Upper lobe of left lung (tissue), 4 donors: ENCODE measurements at regions not wholly inside any gene's neighbourhood (a gene's known extent, or its start where the extent isn't known, plus 50 kb on each side); places are given as distances from the start of the nearest gene placed in this dataset.

Experiments
- CTCF ChIP-seq, 6 experiments: fragments of 450-650 bp in 4 of 6; fragments of 200-600 bp in 2 of 6; sonication (generic) in 2 of 6; IDR thresholded peaks; one replicate each; pipeline ENCODE4 v1.5.1; 2016 to 2019; ENCODE audit warnings: antibody characterized with exemption in 6 of 6
- EP300 ChIP-seq, 4 donors: sonication (generic); formaldehyde crosslinking; IDR thresholded peaks; one replicate each; pipeline ENCODE4 v1.5.1; 2017; ENCODE audit warnings: antibody characterized with exemption in 4 of 4, control low read depth in 2 of 4

DNA sequence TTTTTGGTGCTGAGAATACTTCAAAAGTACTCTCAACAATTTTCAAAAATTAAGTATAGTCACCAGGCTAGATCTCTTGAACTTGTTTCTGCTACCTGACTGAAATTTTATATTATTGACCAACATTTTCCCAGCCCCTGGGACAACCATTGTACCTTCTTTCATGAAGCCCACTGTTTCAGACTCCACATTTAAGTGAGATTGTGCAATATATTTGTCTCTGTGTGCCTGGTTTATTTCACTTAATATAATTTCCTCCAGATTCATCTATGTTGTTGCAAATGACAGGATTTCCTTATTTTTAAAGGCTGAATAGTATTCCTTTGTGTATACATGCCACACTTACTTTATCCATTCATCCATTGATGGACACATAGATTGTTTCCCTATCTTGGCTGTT lies 354.2 kb upstream of the VRK2 start:
- TF ChIP-seq EP300 (IDR thresholded peaks at IDR 0.05) = no peak
- TF ChIP-seq CTCF (IDR thresholded peaks at IDR 0.05) = no peak
